ENCODE measurements at regions not wholly inside any gene's neighbourhood (a gene's known extent, or its start where the extent isn't known, plus 50 kb on each side); places are given as distances from the start of the nearest gene placed in this dataset.

- Histone ChIP-seq H3K27ac (ENCODE audit: low read depth, low read length) (no peak overlapping the region), H3K4me3 (ENCODE audit: low read depth, low read length) (no peak overlapping the region), H3K27me3 (ENCODE audit: control insufficient read depth, insufficient read depth, low read length) (no peaks in the 10 kb centered on the region), H3K9me3 (ENCODE audit: control insufficient read depth, insufficient read depth, low read length) (no peaks in the 10 kb centered on the region)
- peak; percentile 77 for TF ChIP-seq CTCF (IDR thresholded peaks at IDR 0.05; ENCODE audit: low read depth, low read length)
- no peak for DNase-seq (ENCODE audit: low read depth, low spot score)
- ChIA-PET POLR2A (no interaction called here), CTCF (interaction anchor here (0.6 to 5.4 kb wide), 18 partner anchors 8 to 856 kb away, joined by 3 to 62 read pairs (median 5); no protein-coding TSS in a partner anchor)
These were observed 122.9 kb downstream of the OLFM4 start for GRCh38 chr13:53151336-53152056.

- DNase-seq (ENCODE audit: low read depth, low spot score) = no peak
- Histone ChIP-seq H3K27me3 (ENCODE audit: control insufficient read depth, insufficient read depth, low read length) (no peaks in the 10 kb centered on the region), H3K27ac (ENCODE audit: low read depth, low read length) (no peak overlapping the region), H3K9me3 (ENCODE audit: control insufficient read depth, insufficient read depth, low read length) (no peaks in the 10 kb centered on the region), H3K4me3 (ENCODE audit: low read depth, low read length) (no peak overlapping the region)
- CTCF ChIA-PET = interaction anchor here (0.6 to 5.4 kb wide), 18 partner anchors 9 to 855 kb away, joined by 3 to 62 read pairs (median 5); no protein-coding TSS in a partner anchor
- TF ChIP-seq CTCF (IDR thresholded peaks at IDR 0.05; ENCODE audit: low read depth, low read length) = no peak
- POLR2A ChIA-PET = no interaction called here
These were observed 123.4 kb downstream of the OLFM4 start for GRCh38 chr13:53152057-53152421.

- Histone ChIP-seq H3K27ac (ENCODE audit: low read depth, low read length) (no peak overlapping the region), H3K9me3 (ENCODE audit: control insufficient read depth, insufficient read depth, low read length) (peaks cover 7% of the 10 kb centered on the region), H3K27me3 (ENCODE audit: control insufficient read depth, insufficient read depth, low read length) (no peaks in the 10 kb centered on the region), H3K4me3 (ENCODE audit: low read depth, low read length) (no peak overlapping the region)
- TF ChIP-seq CTCF (IDR thresholded peaks at IDR 0.05; ENCODE audit: low read depth, low read length) = no peak
- ChIA-PET POLR2A (no interaction called here), CTCF (interaction anchor here (1.4 kb wide), 1 partner anchor 190 kb away, joined by 7 read pairs; no protein-coding TSS in a partner anchor)
- DNase-seq (ENCODE audit: low read depth, low spot score) = no peak
These were observed 129.6 kb downstream of the OLFM4 start for GRCh38 chr13:53158201-53158600.

GRCh38 chr13:53159431-53159830, 130.8 kb downstream of the OLFM4 start:
- Histone ChIP-seq H3K27me3 (ENCODE audit: control insufficient read depth, insufficient read depth, low read length) (no peaks in the 10 kb centered on the region), H3K27ac (ENCODE audit: low read depth, low read length) (no peak overlapping the region), H3K9me3 (ENCODE audit: control insufficient read depth, insufficient read depth, low read length) (peaks cover 7% of the 10 kb centered on the region), H3K4me3 (ENCODE audit: low read depth, low read length) (no peak overlapping the region)
- no peak for DNase-seq (ENCODE audit: low read depth, low spot score)
- POLR2A ChIA-PET = no interaction called here
- no peak for TF ChIP-seq CTCF (IDR thresholded peaks at IDR 0.05; ENCODE audit: low read depth, low read length)
- CTCF ChIA-PET = no interaction called here

GRCh38 chr13:53160211-53160610, 131.6 kb downstream of the OLFM4 start:
- H3K27me3 ChIP-seq (ENCODE audit: control insufficient read depth, insufficient read depth, low read length) = no peaks in the 10 kb centered on the region
- peaks cover 7% of the 10 kb centered on the region for H3K9me3 ChIP-seq (ENCODE audit: control insufficient read depth, insufficient read depth, low read length)
- TF ChIP-seq CTCF (IDR thresholded peaks at IDR 0.05; ENCODE audit: low read depth, low read length) = no peak
- ChIA-PET CTCF (no interaction called here), POLR2A (no interaction called here)
- no peak for DNase-seq (ENCODE audit: low read depth, low spot score)
- H3K4me3 ChIP-seq (ENCODE audit: low read depth, low read length) = no peak overlapping the region
- H3K27ac ChIP-seq (ENCODE audit: low read depth, low read length) = no peak overlapping the region

All from AG04450 (cell line).